Right atrium auricular region (tissue), 2 donors: ENCODE measurements at regions not wholly inside any gene's neighbourhood (a gene's known extent, or its start where the extent isn't known, plus 50 kb on each side); places are given as distances from the start of the nearest gene placed in this dataset.

ENCODE experiments used
- DNase-seq: peaks from one replicate; pipeline ENCODE4 v3.0.0-alpha.2; 2019; ENCODE audit warnings: low spot score
- H3K27ac ChIP-seq, 2 donors: fragments of 200-600 bp; sonication (generic); 1 replicate in 1 of 2; 2 replicates in 1 of 2; pipeline ENCODE4 v1.5.1; 2016 to 2019
- H3K27me3 ChIP-seq, 2 donors: fragments of 200-600 bp; sonication (generic); one replicate each; pipeline versions ENCODE4 v1.5.1 to v1.6.0; 2017 to 2019
- H3K36me3 ChIP-seq: fragments of 200-600 bp; sonication (generic); one replicate; pipeline ENCODE4 v1.5.1; 2016
- H3K4me1 ChIP-seq, 2 donors: fragments of 200-600 bp; sonication (generic); one replicate each; pipeline versions ENCODE4 v1.5.1 to v1.6.0; 2017 to 2019
- H3K4me3 ChIP-seq, 2 donors: fragments of 200-600 bp; sonication (generic); 1 replicate in 1 of 2; 2 replicates in 1 of 2; pipeline ENCODE4 v1.5.1; 2017 to 2019; ENCODE audit warnings: mild to moderate bottlenecking in 1 of 2, moderate library complexity in 1 of 2
- H3K9me3 ChIP-seq, 2 donors: fragments of 200-600 bp; sonication (generic); one replicate each; pipeline ENCODE4 v1.5.1; 2019
- CTCF ChIP-seq, 2 donors: fragments of 200-600 bp; sonication (generic); IDR thresholded peaks; one replicate each; pipeline ENCODE4 v1.5.1; 2019; ENCODE audit warnings: antibody characterized with exemption in 2 of 2

DNA sequence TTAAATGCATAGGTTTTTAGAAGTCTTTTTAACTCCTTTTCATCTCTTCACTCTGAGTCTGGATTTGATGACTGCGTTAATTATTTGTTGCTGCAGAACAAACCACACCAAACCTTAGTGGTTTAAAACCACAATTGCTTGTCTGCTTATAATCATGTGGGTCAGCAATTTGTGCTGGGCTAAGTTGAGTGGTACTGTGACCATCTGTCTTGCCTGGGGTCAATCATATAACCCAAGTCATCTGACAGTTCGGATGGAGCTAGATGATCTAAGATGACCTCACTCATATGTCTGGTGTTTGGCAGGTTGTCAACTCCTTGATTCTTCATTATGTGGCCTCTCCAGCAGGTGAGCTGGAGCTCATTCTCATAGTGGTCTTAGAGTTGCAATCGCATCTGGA lies 219.1 kb upstream of the ELAVL2 start:
- no peaks in the 10 kb centered on the region for H3K4me1 ChIP-seq
- H3K9me3 ChIP-seq, result no peaks in the 10 kb centered on the region
- no peak overlapping the region for H3K27ac ChIP-seq
- no peaks in the 10 kb centered on the region for H3K36me3 ChIP-seq
- H3K27me3 ChIP-seq, result no peaks in the 10 kb centered on the region
- no peak for DNase-seq
- no peak for TF ChIP-seq CTCF (IDR thresholded peaks at IDR 0.05)
- H3K4me3 ChIP-seq, result no peak overlapping the region

GRCh38 chr9:24044576-24044975 lies 218.5 kb upstream of the ELAVL2 start:
- H3K4me1 ChIP-seq, result no peaks in the 10 kb centered on the region
- H3K4me3 ChIP-seq, result no peak overlapping the region
- no peak for TF ChIP-seq CTCF (IDR thresholded peaks at IDR 0.05)
- H3K27me3 ChIP-seq, result no peaks in the 10 kb centered on the region
- H3K27ac ChIP-seq, result no peak overlapping the region
- no peaks in the 10 kb centered on the region for H3K9me3 ChIP-seq
- H3K36me3 ChIP-seq, result no peaks in the 10 kb centered on the region
- DNase-seq, result no peak

GRCh38 chr9:24041160-24041690 lies 215.2 kb upstream of the ELAVL2 start:
- no peak for DNase-seq
- no peak overlapping the region for H3K4me3 ChIP-seq
- H3K4me1 ChIP-seq, result no peaks in the 10 kb centered on the region
- no peak for TF ChIP-seq CTCF (IDR thresholded peaks at IDR 0.05)
- H3K27me3 ChIP-seq, result no peaks in the 10 kb centered on the region
- H3K36me3 ChIP-seq, result no peaks in the 10 kb centered on the region
- H3K27ac ChIP-seq, result no peak overlapping the region
- H3K9me3 ChIP-seq, result no peaks in the 10 kb centered on the region

- no peaks in the 10 kb centered on the region for H3K36me3 ChIP-seq
- H3K27ac ChIP-seq, result no peak overlapping the region
- DNase-seq, result no peak
- no peaks in the 10 kb centered on the region for H3K4me1 ChIP-seq
- H3K27me3 ChIP-seq, result no peaks in the 10 kb centered on the region
- TF ChIP-seq CTCF (IDR thresholded peaks at IDR 0.05), result no peak
- H3K9me3 ChIP-seq, result no peaks in the 10 kb centered on the region
- H3K4me3 ChIP-seq, result no peak overlapping the region
Measured at GRCh38 chr9:24036459-24036858, 210.4 kb upstream of the ELAVL2 start.

GRCh38 chr9:24035816-24036215 lies 209.8 kb upstream of the ELAVL2 start:
- Histone ChIP-seq H3K27ac (no peak overlapping the region), H3K4me3 (no peak overlapping the region), H3K4me1 (no peaks in the 10 kb centered on the region), H3K27me3 (no peaks in the 10 kb centered on the region), H3K9me3 (no peaks in the 10 kb centered on the region), H3K36me3 (no peaks in the 10 kb centered on the region)
- no peak for DNase-seq
- TF ChIP-seq CTCF (IDR thresholded peaks at IDR 0.05), result no peak

GRCh38 chr9:24011881-24012280 lies 185.8 kb upstream of the ELAVL2 start:
- no peaks in the 10 kb centered on the region for H3K27me3 ChIP-seq
- no peaks in the 10 kb centered on the region for H3K9me3 ChIP-seq
- no peak for TF ChIP-seq CTCF (IDR thresholded peaks at IDR 0.05)
- no peaks in the 10 kb centered on the region for H3K36me3 ChIP-seq
- H3K4me3 ChIP-seq, result no peak overlapping the region
- no peaks in the 10 kb centered on the region for H3K4me1 ChIP-seq
- no peak for DNase-seq
- no peak overlapping the region for H3K27ac ChIP-seq
